SW 1271 (cell line): ENCODE measurements at regions not wholly inside any gene's neighbourhood (a gene's known extent, or its start where the extent isn't known, plus 50 kb on each side); places are given as distances from the start of the nearest gene placed in this dataset.
"Not testable (repeated sequence)": the region's sequence is repeated elsewhere in the genome, so short reads cannot be mapped to it uniquely, and the experiment has no call there.

Experiments
- DNase-seq, 2 experiments: peaks; one replicate each; lab custom pipeline; 2025; lab: John Stamatoyannopoulos, UW

- no peak for DNase-seq
Observed at GRCh38 chr7:34487391-34488115, 170.5 kb upstream of the NPSR1 start.

- no peak for DNase-seq
Observed at GRCh38 chr7:34488766-34489165, 169.3 kb upstream of the NPSR1 start.

GRCh38 chr7:34491899-34492298 is 166.1 kb upstream of the NPSR1 start:
- DNase-seq = no peak

- no peak for DNase-seq
Observed at GRCh38 chr7:34493752-34494151, 164.3 kb upstream of the NPSR1 start.

- DNase-seq = no peak
Observed at GRCh38 chr7:34497153-34497777, 160.8 kb upstream of the NPSR1 start.

- no peak for DNase-seq
Observed at GRCh38 chr7:34501156-34501555, 156.9 kb upstream of the NPSR1 start.

GRCh38 chr7:34507191-34507590 is 150.8 kb upstream of the NPSR1 start:
- DNase-seq = no peak

GRCh38 chr7:34523226-34523918 is 134.6 kb upstream of the NPSR1 start:
- no peak for DNase-seq

GRCh38 chr7:34530259-34530658 is 127.8 kb upstream of the NPSR1 start:
- no peak for DNase-seq

- no peak for DNase-seq
Observed at GRCh38 chr7:34539003-34539402, 119.0 kb upstream of the NPSR1 start.

- no peak for DNase-seq
Observed at GRCh38 chr7:34544621-34545020, 113.4 kb upstream of the NPSR1 start.

- no peak for DNase-seq
Observed at GRCh38 chr7:34550996-34551395, 107.0 kb upstream of the NPSR1 start.

- DNase-seq = no peak
Observed at GRCh38 chr7:34552502-34552901, 105.5 kb upstream of the NPSR1 start.

GRCh38 chr7:34558022-34558421 is 100.0 kb upstream of the NPSR1 start:
- no peak for DNase-seq

- no peak for DNase-seq
Observed at GRCh38 chr7:34564091-34564490, 93.9 kb upstream of the NPSR1 start.

GRCh38 chr7:34567906-34568305 is 90.1 kb upstream of the NPSR1 start:
- DNase-seq = no peak

- DNase-seq = no peak
Observed at GRCh38 chr7:34569975-34570699, 87.9 kb upstream of the NPSR1 start.

GRCh38 chr7:34575006-34575405 is 83.0 kb upstream of the NPSR1 start:
- DNase-seq = no peak

- DNase-seq = not testable (repeated sequence)
Observed at GRCh38 chr7:34577934-34578333, 80.1 kb upstream of the NPSR1 start.

- not testable (repeated sequence) for DNase-seq
Observed at GRCh38 chr7:34581698-34582097, 76.3 kb upstream of the NPSR1 start.

GRCh38 chr7:34584526-34584925 is 73.5 kb upstream of the NPSR1 start:
- no peak for DNase-seq

- peak in 1 of 2 experiments; percentile 35 for DNase-seq
Observed at GRCh38 chr7:34596887-34597286, 61.1 kb upstream of the NPSR1 start.
